Pancreas (tissue), 10 donors: ENCODE measurements at regions not wholly inside any gene's neighbourhood (a gene's known extent, or its start where the extent isn't known, plus 50 kb on each side); places are given as distances from the start of the nearest gene placed in this dataset.

ENCODE experiments used
- ATAC-seq, 4 donors: fragments of 200-7000 bp; cut with Tn5 transposase; one replicate each; pipeline versions ENCODE4 v1.8.0 to v1.9.1; 2020; ENCODE audit warnings: mild to moderate bottlenecking in 4 of 4, moderate library complexity in 4 of 4
- DNase-seq, 6 donors: peaks; one replicate each; pipeline ENCODE4 v3.0.0-alpha.2; 2020
- FAIRE-seq: peaks from 2 replicates; lab custom pipeline; 2012; peaks lifted over from hg19 to GRCh38; lab: Jason Lieb, UNC
- H3K27ac ChIP-seq, 4 donors: fragments of 200-600 bp; sonication (generic); 1 replicate in 3 of 4; 2 replicates in 1 of 4; pipeline versions ENCODE4 v1.5.0 to v1.8.0; 2020
- H3K27me3 ChIP-seq, 4 donors: fragments of 200-600 bp; one replicate each; pipeline ENCODE4 v1.8.0; 2021
- H3K36me3 ChIP-seq, 3 donors: fragments of 200-600 bp; sonication (generic) in 1 of 3; one replicate each; pipeline versions ENCODE4 v1.5.0 to v1.8.0; 2020 to 2021
- H3K4me1 ChIP-seq, 3 donors: fragments of 200-600 bp; one replicate each; pipeline ENCODE4 v1.8.0; 2021
- H3K4me3 ChIP-seq, 4 donors: fragments of 200-600 bp; sonication (generic) in 2 of 4; one replicate each; pipeline versions ENCODE4 v1.5.0 to v1.8.0; 2020 to 2021
- H3K9me3 ChIP-seq, 4 donors: fragments of 200-600 bp; one replicate each; pipeline ENCODE4 v1.8.0; 2021
- CTCF ChIP-seq, 4 donors: fragments of 200-600 bp; sonication (generic) in 3 of 4; IDR thresholded peaks; one replicate each; pipeline versions ENCODE4 v1.5.0 to v1.8.0; 2021; ENCODE audit warnings: antibody characterized with exemption in 4 of 4
- WGBS, 2 donors: extraction: QIAGEN DNeasy Blood & Tissue Kit; methylation state at CpG; one replicate each; pipeline ENCODE4 v1.1.7; 2013; 5-methylcytosine and 5-hydroxymethylcytosine counted together
- intact Hi-C, 3 donors: fragments of 100-400 bp; cut with DNase I; formaldehyde crosslinking; loops; one replicate each; pipeline versions ENCODE4 v1.11.1 to v1.14.2; 2022
- donor health status: healthy with polysubstance abuse.
- donor health status: DM: no; HTN: no; CAD: no; lungs with moderate emphysema.
- donor health status: DM: no; HTN: no; CAD: no.
- donor health status: control.
- donor health status: control.
- donor health status: Bipolar disorder and iron deficiency.
- donor health status: DM: yes; HTN: yes; CAD: no.
- donor health status: DM: no; HTN: no; CAD: no.
- donor health status: DM: no; HTN: no; CAD: no.
- donor health status: DM: yes; HTN: yes; CAD: no.

GRCh38 chr21:41623945-41624344 is 116.0 kb upstream of the TMPRSS2 start:
- Histone ChIP-seq H3K27me3 (no peaks in the 10 kb centered on the region), H3K9me3 (no peaks in the 10 kb centered on the region), H3K27ac (no peak overlapping the region), H3K4me1 (no peaks in the 10 kb centered on the region), H3K4me3 (no peak overlapping the region), H3K36me3 (no peaks in the 10 kb centered on the region)
- 90 to 93% methylated on average over 8 of the region's 8 CpGs for WGBS, 2 donors
- TF ChIP-seq CTCF (IDR thresholded peaks at IDR 0.05): no peak
- no peak for DNase-seq
- intact Hi-C loops: no loop called here
- FAIRE-seq: no peak
- ATAC-seq: no peak

GRCh38 chr21:41622831-41623548 is 115.0 kb upstream of the TMPRSS2 start:
- Histone ChIP-seq H3K36me3 (no peaks in the 10 kb centered on the region), H3K27me3 (no peaks in the 10 kb centered on the region), H3K27ac (no peak overlapping the region), H3K4me3 (no peak overlapping the region), H3K4me1 (no peaks in the 10 kb centered on the region), H3K9me3 (no peaks in the 10 kb centered on the region)
- intact Hi-C loops: no loop called here
- 79 to 83% methylated on average over 26 of the region's 26 CpGs for WGBS, 2 donors
- FAIRE-seq (no peak), DNase-seq (no peak), ATAC-seq (peak in 1 of 4 donors; percentile 18)
- no peak for TF ChIP-seq CTCF (IDR thresholded peaks at IDR 0.05)

- no peak for DNase-seq
- Histone ChIP-seq H3K9me3 (no peaks in the 10 kb centered on the region), H3K27me3 (no peaks in the 10 kb centered on the region), H3K36me3 (no peaks in the 10 kb centered on the region), H3K27ac (no peak overlapping the region), H3K4me3 (no peak overlapping the region), H3K4me1 (no peaks in the 10 kb centered on the region)
- ATAC-seq: no peak
- 80 to 84% methylated on average over 10 of the region's 10 CpGs for WGBS, 2 donors
- no peak for FAIRE-seq
- TF ChIP-seq CTCF (IDR thresholded peaks at IDR 0.05): no peak
- intact Hi-C loops: no loop called here
These were observed 114.2 kb upstream of the TMPRSS2 start for GRCh38 chr21:41622201-41622600.

DNA sequence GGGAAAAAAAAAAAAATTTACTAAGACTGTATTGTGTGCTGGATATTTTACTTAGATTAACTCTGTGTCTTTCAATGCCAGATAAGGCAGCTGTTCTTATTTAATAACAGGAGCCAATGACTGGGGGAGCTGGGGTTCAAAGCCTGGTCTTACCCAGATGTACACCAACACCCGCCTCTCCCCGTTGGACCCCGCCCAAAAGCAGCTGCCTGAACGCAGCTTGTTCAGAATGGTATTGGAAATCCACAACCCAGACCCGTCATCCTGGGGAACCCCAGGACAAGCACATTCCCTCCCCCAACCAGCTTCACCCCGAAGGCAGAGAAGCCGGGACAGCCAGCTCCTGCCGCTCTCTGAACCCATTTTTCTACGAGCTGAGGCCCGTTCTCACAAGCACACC is 113.6 kb upstream of the TMPRSS2 start:
- Histone ChIP-seq H3K9me3 (no peaks in the 10 kb centered on the region), H3K4me1 (no peaks in the 10 kb centered on the region), H3K36me3 (no peaks in the 10 kb centered on the region), H3K4me3 (no peak overlapping the region), H3K27ac (no peak overlapping the region), H3K27me3 (no peaks in the 10 kb centered on the region)
- ATAC-seq (no peak), DNase-seq (no peak), FAIRE-seq (no peak)
- WGBS, 2 donors: 84 to 92% methylated on average over 10 of the region's 10 CpGs
- no peak for TF ChIP-seq CTCF (IDR thresholded peaks at IDR 0.05)
- intact Hi-C loops: no loop called here

GRCh38 chr21:41620982-41621381 is 113.0 kb upstream of the TMPRSS2 start:
- Histone ChIP-seq H3K4me3 (no peak overlapping the region), H3K36me3 (no peaks in the 10 kb centered on the region), H3K4me1 (no peaks in the 10 kb centered on the region), H3K9me3 (no peaks in the 10 kb centered on the region), H3K27ac (no peak overlapping the region), H3K27me3 (no peaks in the 10 kb centered on the region)
- WGBS, 2 donors: 69 to 76% methylated on average over 8 of the region's 8 CpGs
- no peak for TF ChIP-seq CTCF (IDR thresholded peaks at IDR 0.05)
- peak in 2 of 4 donors; percentile 18 to 19 for ATAC-seq
- FAIRE-seq: no peak
- DNase-seq: no peak
- intact Hi-C loops: no loop called here
